ENCODE measurements at regions not wholly inside any gene's neighbourhood (a gene's known extent, or its start where the extent isn't known, plus 50 kb on each side); places are given as distances from the start of the nearest gene placed in this dataset.

- Mint-ChIP-seq H3K4me3 (no peak overlapping the region), H3K27me3 (ENCODE audit: low read depth) (no peaks in the 10 kb centered on the region), H3K36me3 (peaks cover 7% of the 10 kb centered on the region), H3K4me1 (no peaks in the 10 kb centered on the region), H3K27ac (no peak overlapping the region), H3K9me3 (peaks cover 62% of the 10 kb centered on the region)
- no peak for DNase-seq (ENCODE audit: low spot score in 2 of 2, unreplicated experiment in 2 of 2)
- TF ChIP-seq CTCF (IDR thresholded peaks at IDR 0.05; ENCODE audit: unreplicated experiment) = no peak
Measured at GRCh38 chr9:82438581-82438980, 450.0 kb downstream of the SPATA31D1 start.

GRCh38 chr9:82443312-82443711 lies 454.7 kb downstream of the SPATA31D1 start:
- Mint-ChIP-seq H3K27ac (no peak overlapping the region), H3K27me3 (ENCODE audit: low read depth) (no peaks in the 10 kb centered on the region), H3K4me3 (no peak overlapping the region), H3K36me3 (no peaks in the 10 kb centered on the region), H3K4me1 (no peaks in the 10 kb centered on the region), H3K9me3 (peaks cover 68% of the 10 kb centered on the region)
- DNase-seq (ENCODE audit: low spot score in 2 of 2, unreplicated experiment in 2 of 2) = no peak
- TF ChIP-seq CTCF (IDR thresholded peaks at IDR 0.05; ENCODE audit: unreplicated experiment) = no peak

DNA sequence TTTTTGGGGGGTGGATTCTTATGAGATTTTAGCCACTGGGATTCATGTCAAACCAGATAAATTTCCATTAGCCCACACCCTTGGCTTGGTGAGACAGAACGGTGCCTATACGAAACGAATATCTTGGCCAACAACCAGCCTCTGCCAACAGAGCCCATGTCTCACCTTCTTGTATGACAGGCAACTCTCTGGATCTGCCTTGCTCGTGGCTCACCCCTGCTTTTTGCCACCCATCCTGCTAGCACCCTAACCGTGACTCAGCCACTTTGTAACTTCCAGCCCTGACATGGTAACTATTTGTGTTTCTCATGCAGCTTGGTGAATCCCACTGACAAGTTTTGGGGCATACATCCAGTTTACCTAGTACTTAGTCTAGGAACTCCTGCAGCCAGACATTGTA lies 457.0 kb downstream of the SPATA31D1 start:
- no peaks in the 10 kb centered on the region for H3K36me3 Mint-ChIP-seq
- no peak overlapping the region for H3K4me3 Mint-ChIP-seq
- H3K27me3 Mint-ChIP-seq (ENCODE audit: low read depth) = no peaks in the 10 kb centered on the region
- H3K9me3 Mint-ChIP-seq = peaks cover 65% of the 10 kb centered on the region
- TF ChIP-seq CTCF (IDR thresholded peaks at IDR 0.05; ENCODE audit: unreplicated experiment) = no peak
- H3K27ac Mint-ChIP-seq = no peak overlapping the region
- no peaks in the 10 kb centered on the region for H3K4me1 Mint-ChIP-seq
- no peak for DNase-seq (ENCODE audit: low spot score in 2 of 2, unreplicated experiment in 2 of 2)

DNA sequence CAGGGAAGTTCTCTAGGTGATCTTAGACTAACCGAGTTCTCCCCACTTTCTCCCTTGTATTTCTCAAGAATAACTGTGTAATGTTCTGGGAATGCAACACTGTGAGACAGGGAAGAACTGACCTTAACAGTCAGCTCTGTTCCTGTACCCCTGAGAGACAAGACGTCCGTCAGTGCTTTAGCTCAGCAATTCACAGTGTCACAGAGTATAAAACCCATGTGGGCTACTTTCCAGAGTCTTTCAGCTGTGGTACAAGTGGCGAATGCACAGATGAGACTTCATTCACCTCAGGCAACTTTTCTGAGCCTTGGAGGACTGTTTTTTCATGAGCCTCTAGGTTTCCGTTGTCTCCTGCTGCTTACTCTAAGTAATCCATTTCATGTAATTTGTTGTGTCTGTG lies 458.8 kb downstream of the SPATA31D1 start:
- no peak overlapping the region for H3K27ac Mint-ChIP-seq
- peaks cover 67% of the 10 kb centered on the region for H3K9me3 Mint-ChIP-seq
- H3K4me3 Mint-ChIP-seq = no peak overlapping the region
- H3K36me3 Mint-ChIP-seq = peaks cover 6% of the 10 kb centered on the region
- no peaks in the 10 kb centered on the region for H3K27me3 Mint-ChIP-seq (ENCODE audit: low read depth)
- no peak for TF ChIP-seq CTCF (IDR thresholded peaks at IDR 0.05; ENCODE audit: unreplicated experiment)
- no peak for DNase-seq (ENCODE audit: low spot score in 2 of 2, unreplicated experiment in 2 of 2)
- no peaks in the 10 kb centered on the region for H3K4me1 Mint-ChIP-seq

GRCh38 chr9:82449986-82450385 lies 461.4 kb downstream of the SPATA31D1 start:
- no peaks in the 10 kb centered on the region for H3K27me3 Mint-ChIP-seq (ENCODE audit: low read depth)

More at GRCh38 chr9:82449986-82450385, 461.4 kb downstream of the SPATA31D1 start:
- Mint-ChIP-seq H3K9me3 (peaks cover 56% of the 10 kb centered on the region), H3K27ac (no peak overlapping the region), H3K4me3 (no peak overlapping the region), H3K36me3 (peaks cover 8% of the 10 kb centered on the region), H3K4me1 (peaks cover 4% of the 10 kb centered on the region)
- no peak for TF ChIP-seq CTCF (IDR thresholded peaks at IDR 0.05; ENCODE audit: unreplicated experiment)
- DNase-seq (ENCODE audit: low spot score in 2 of 2, unreplicated experiment in 2 of 2) = no peak

Measured in mesothelial cell of epicardium (in vitro differentiated cells).